T-helper 22 cell (primary cell): ENCODE measurements at regions not wholly inside any gene's neighbourhood (a gene's known extent, or its start where the extent isn't known, plus 50 kb on each side); places are given as distances from the start of the nearest gene placed in this dataset.

Experiments used
- DNase-seq: peaks from one replicate; pipeline ENCODE4 v3.0.0-alpha.2; 2020; ENCODE audit warnings: low read depth

DNA sequence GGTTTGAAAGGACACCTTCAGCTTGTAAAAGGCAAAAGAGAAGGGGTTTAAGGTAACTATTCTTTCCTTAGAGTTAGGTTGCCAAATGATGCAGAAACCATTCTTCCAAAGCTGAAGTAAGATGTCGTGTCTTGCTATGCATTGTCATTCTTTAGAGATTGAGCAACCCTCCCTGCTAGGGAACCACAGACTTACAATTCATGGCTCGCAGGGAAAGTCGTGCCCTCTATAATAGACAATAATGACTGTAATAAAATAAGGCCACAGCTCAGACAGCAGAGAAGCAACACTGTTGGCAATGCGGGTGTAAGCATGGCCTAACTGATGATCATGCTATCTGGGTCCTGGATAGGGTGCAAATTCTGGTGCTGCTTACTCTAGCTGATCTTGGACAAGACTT, 129.6 kb upstream of the CDH13 start:
- DNase-seq, result no peak

- no peak for DNase-seq
Measured at GRCh38 chr16:82488460-82488859, 138.3 kb upstream of the CDH13 start.

DNA sequence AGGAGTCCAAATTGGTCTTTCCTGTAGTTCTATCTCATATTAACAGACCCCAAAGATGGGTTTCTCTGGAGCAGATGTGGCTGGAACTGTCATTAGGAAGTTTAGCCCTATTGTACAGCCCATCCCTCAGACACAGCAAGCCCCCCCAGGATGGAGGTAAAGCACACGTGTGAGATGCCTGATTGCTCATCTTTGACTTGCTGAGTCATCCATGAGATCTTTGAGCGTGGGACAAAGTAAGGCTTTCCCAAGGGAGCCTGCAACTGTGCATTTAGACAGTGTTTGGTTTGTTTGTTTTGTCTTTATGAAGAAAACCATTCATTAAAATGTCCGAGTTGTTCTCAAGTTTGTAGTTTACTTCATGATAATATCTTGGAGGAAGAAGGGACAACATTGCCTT, 145.3 kb upstream of the CDH13 start:
- DNase-seq, result no peak

DNA sequence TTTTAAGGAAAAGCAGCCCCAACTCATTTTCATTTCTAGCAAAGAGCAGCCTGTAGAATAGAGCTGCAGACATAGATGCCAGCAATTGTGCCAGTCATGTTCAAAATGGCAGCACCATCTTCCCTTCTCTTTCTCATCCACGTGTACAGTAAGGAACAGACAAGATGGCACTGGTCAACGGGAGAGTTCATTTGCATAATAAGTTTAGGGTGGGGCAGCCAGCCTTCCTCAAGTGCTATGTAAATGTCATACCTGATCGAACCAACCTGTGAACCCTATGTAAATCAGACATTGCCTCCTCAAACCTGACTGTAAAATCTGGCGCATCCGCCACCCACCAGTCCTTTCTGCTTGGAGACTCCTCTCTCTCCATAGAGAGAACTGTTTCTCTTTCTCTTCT, 150.0 kb upstream of the CDH13 start:
- DNase-seq, result no peak

DNA sequence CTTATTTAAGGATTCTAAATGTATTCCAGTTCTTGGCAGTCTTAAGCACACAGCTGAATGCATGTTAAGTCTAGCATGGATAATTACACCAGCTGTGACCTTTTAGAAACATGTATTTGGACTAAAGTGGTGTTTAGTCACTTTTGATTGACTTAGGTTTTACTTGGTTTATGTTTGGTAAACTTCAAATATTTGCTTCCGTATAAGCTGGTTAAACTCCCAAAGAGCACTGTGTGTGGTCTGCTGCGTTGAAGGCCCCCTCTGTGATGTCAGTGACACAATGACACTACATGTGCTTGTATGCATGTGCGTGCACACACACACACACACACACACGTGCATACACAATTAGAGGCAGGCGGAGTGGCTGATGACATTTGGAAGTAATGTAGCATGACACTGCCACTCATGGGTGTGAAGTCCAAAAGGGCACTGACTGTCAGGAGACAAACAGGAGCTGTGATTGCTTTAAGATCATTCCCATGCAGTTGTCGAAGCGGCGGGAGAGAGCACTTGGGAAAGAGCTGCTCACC, 156.1 kb upstream of the CDH13 start:
- no peak for DNase-seq

- no peak for DNase-seq
Measured at GRCh38 chr16:82470016-82470415, 156.8 kb upstream of the CDH13 start.

DNA sequence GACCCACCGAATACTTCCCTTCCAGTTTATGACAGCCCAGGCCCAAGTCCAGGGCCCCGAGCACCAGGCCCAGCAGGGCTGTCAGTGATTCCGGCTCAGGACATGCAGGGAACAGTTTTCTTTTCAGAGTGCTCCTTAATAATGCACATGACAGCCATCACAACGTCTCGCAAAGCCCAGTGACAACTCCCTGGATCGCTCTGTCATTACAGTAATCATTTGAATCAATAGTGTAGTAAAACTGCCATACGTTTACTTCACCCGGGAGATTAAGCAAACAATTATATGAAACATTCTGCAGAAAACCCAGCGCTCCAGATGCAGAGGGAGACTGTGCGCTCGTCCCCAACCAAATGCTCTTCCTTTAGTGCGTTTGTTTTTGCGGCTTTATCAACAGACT, 162.6 kb upstream of the CDH13 start:
- no peak for DNase-seq

DNA sequence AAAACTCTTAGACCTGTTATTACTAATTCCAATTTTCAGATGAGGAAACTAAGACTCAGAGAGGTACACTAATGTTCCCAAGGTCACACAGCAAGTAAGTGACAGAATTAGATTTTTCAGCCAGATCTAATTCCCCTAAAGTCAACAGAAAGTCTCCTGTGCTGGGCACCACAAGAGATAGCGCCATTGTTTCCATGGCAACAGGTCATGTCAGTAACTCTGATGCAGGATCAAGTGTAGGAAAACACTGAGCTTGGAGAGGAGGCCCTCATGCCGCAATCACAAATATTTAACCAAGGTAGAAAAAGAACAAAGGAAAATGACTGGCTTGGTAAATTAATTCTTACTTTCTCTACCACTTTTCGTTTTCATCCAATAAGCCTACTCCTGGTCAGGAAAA, 166.0 kb upstream of the CDH13 start:
- DNase-seq, result no peak

DNA sequence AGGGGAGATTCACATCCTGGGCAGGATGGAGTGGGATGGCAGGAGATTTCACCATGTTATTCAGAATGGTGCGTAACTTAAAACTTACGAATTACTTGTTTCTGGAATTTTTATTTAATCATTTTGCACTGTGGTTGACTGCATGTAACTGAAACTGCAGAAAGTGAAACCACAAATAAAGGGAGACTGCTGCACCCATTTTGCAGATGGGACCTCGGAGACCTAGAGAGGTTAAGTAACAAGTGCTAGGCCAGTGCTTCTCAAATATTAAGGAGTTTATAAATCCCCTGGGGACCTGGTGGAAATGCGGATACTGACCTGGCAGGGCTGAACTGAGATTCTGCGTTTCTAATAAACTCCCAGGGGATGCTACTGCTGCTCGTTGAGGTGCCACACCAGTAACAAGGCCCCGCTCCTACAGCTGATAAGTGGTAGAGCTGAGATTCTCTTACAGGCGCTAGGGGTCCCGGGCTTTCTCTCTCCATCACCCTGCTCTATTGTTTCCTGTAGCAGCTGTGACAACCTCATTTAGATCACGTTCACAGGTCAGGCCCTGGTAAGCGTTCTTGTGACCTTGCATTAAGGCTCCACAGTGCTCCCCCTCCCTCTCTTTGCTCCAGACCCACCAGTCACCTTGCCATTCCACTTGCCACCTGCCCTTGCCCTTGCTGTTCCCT, 167.1 kb upstream of the CDH13 start:
- no peak for DNase-seq

- no peak for DNase-seq
Measured at GRCh38 chr16:82456683-82457082, 170.1 kb upstream of the CDH13 start.

DNA sequence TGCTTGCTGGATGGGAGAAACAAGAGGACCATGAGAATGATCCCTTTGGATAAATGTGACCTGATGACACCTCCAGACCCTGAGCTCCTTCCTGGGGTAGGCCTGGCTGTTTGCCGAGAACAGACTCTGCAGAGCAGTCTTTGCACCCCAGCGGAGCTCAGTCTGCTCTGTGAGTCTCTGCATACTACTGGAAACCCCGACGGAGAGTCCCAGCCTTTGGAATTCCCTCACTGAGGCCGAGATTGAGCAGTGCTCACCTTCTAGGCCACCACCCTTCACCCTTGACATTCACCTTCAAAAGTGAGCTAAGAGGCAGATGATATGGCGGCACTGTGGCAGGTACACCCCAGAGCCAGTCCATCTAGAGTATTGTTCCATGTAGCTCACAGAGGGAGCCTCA, 172.2 kb upstream of the CDH13 start:
- no peak for DNase-seq

GRCh38 chr16:82454152-82454551, 172.6 kb upstream of the CDH13 start:
- DNase-seq, result no peak

GRCh38 chr16:82452004-82452756, 174.6 kb upstream of the CDH13 start:
- no peak for DNase-seq

DNA sequence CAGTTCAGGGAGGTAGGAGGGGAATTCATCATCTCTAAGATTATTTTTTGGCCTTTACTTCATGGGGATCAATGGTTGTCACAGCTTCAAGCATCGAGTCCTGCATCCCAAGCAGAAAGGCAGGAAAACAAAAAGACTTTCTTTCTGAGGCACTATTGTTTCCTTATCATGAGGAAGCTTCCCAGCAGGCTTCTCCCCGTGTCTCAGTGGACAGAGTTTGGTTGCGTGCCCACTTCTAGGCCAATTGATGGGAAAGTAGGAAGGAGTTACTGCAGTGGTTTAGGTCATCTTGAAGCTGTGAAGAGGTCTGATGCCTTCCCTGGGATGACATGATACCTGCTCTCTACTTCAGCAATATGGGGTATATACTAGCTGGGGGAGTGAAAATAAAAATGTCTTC, 175.3 kb upstream of the CDH13 start:
- DNase-seq, result no peak

- DNase-seq, result no peak
Measured at GRCh38 chr16:82440336-82440735, 186.4 kb upstream of the CDH13 start.

DNA sequence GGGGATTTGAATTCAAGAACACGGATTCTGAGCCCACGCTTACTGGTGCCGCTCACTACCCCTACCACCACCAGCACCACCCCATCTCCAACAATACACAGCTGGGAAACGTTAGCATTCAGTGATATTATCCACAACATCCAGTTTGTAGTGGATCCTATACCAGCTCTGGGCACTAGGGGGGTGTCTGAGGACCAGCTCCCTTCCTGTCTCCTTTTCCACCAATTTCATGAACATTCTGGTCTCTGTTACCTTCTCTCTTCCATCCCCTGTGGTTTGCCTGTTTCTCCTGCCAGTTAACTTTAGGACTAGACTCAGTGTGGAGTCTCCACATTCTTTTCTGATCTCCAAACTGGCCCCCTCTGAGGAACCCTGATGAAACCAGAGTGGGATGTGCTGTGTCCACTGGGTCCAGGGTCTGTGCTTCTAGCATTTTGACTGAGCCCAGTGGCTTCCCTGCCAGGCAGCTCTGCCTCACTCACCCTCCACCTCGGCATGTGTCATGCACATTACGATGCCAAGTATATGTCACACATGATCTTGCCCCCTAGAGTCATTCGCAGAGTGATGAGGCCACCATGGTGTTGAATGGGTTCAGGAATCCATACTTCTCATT, 187.0 kb upstream of the CDH13 start:
- DNase-seq, result no peak

- no peak for DNase-seq
Measured at GRCh38 chr16:82433042-82433441, 193.7 kb upstream of the CDH13 start.

GRCh38 chr16:82432261-82432660, 194.5 kb upstream of the CDH13 start:
- no peak for DNase-seq

DNA sequence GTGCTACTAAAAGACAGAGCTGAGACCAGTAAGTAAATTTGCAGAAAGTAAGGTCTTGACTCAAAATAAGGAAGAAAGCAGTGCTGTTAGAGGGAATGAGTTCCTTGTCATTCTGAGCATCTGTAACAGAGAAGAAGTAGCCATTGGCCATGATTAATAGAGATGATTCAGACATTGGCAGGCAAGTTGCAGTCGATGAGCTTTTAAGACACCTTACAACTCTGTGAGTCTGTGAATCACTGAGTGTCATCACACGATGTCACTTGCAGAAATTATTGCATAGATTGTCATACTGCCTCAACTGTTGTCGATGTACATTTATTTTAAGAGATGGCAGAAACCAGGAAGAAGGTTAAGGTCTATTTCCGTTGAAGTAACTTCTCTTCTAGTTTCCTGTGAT, 201.1 kb upstream of the CDH13 start:
- no peak for DNase-seq

DNA sequence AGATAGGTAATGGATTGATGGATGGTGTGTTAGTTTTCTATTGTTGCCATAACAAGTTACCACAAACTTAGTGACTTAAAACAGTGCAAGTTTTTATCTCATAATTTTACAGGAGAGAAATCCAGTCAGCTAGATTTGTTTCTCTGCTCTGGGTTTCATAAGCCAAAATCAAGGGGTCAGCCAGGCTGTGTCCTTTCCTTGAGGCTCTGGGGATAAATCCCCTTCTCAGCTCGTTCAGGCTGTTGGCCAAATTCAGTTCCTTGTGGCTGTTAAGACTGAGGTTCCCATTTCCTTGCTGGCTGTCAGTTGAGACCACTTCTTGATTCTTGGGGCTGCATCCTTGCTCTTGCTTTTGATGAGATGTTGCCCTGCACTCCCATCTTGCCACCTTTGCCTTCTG, 204.9 kb upstream of the CDH13 start:
- no peak for DNase-seq

- no peak for DNase-seq
Measured at GRCh38 chr16:82419332-82419731, 207.4 kb upstream of the CDH13 start.

DNA sequence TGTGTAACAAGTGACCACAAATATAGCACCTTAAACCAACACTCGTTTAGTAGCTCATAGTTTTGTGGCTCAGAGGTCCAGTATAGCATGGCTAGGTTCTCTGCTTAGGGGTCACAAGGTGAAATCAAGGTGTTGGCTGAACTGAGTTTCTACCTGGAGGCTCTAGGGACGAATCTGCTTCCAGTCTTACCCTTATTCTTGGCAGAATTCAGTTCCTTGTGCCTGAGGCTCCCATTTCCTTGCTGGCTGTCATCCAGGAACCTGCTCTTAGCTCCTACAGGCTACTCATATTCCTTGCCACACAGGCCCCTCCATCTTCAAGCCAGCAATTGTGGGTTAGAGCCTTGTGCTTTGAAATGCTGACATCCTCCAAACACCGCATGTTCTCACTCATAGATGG, 212.3 kb upstream of the CDH13 start:
- no peak for DNase-seq

DNA sequence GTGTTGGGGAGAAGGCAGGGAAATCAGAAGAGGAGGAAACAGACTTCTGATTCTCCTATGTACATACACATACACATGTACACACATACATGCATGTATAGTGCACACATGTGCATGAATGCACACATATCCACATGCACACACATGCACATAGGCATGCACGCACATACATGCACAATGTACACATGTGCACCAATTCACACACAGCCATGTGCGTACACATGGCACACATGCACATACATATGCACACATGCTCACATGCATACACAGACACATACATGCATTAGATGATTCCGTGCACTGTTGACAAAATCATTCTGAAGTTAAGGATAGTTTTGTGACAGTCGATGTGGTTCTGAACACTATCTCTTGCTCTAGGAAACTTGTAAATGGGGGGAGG, 214.0 kb upstream of the CDH13 start:
- DNase-seq, result no peak
